Transverse colon (tissue), 4 donors: ENCODE measurements at regions not wholly inside any gene's neighbourhood (a gene's known extent, or its start where the extent isn't known, plus 50 kb on each side); places are given as distances from the start of the nearest gene placed in this dataset.

Experiments
- DNase-seq: peaks from one replicate; pipeline ENCODE4 v3.0.0-alpha.2; 2019
- H3K27ac ChIP-seq, 4 donors: fragments of 200-600 bp; sonication (generic); 2 replicates each; pipeline ENCODE4 v1.5.1; 2016 to 2018; ENCODE audit warnings: inconsistent platforms in 4 of 4
- H3K27me3 ChIP-seq: fragments of 200-600 bp; sonication (generic); 2 replicates; pipeline ENCODE4 v1.5.1; 2017; ENCODE audit warnings: inconsistent platforms
- H3K36me3 ChIP-seq, 4 donors: fragments of 200-600 bp; sonication (generic); 2 replicates each; pipeline ENCODE4 v1.5.1; 2017 to 2019; ENCODE audit warnings: inconsistent platforms in 4 of 4
- H3K4me1 ChIP-seq, 4 donors: fragments of 200-600 bp; sonication (generic); 2 replicates each; pipeline ENCODE4 v1.5.1; 2017 to 2020; ENCODE audit warnings: inconsistent platforms in 4 of 4
- H3K4me3 ChIP-seq, 4 donors: fragments of 200-600 bp; sonication (generic); 1 replicate in 1 of 4; 2 replicates in 3 of 4; pipeline versions ENCODE4 v1.5.1 to v1.6.1; 2017 to 2019; ENCODE audit warnings: inconsistent platforms in 4 of 4
- H3K9me3 ChIP-seq, 2 donors: fragments of 200-600 bp; sonication (generic); 2 replicates each; pipeline ENCODE4 v1.5.1; 2017 to 2019; ENCODE audit warnings: inconsistent platforms in 2 of 2
- CTCF ChIP-seq, 5 experiments: fragments of 200-600 bp in 3 of 5; fragments of 450-650 bp in 2 of 5; sonication (generic) in 3 of 5; IDR thresholded peaks; 1 replicate in 2 of 5; 2 replicates in 3 of 5; pipeline ENCODE4 v1.5.1; 2016 to 2017; ENCODE audit warnings: antibody characterized with exemption in 5 of 5, inconsistent platforms in 3 of 5, mild to moderate bottlenecking in 2 of 5, moderate library complexity in 1 of 5
- EP300 ChIP-seq: sonication (generic); formaldehyde crosslinking; IDR thresholded peaks from one replicate; pipeline ENCODE4 v1.6.1; 2017; ENCODE audit warnings: antibody characterized with exemption, low read depth
- POLR2A ChIP-seq: fragments of 450-650 bp; IDR thresholded peaks from one replicate; pipeline ENCODE4 v1.6.1; 2016; ENCODE audit warnings: antibody characterized with exemption, mild to moderate bottlenecking, moderate library complexity
- POLR2AphosphoS5 ChIP-seq, 3 donors: sonication (generic); formaldehyde crosslinking; IDR thresholded peaks; one replicate each; pipeline ENCODE4 v1.6.1; 2016; ENCODE audit warnings: antibody characterized with exemption in 3 of 3
- WGBS, 2 donors: methylation state at CpG; one replicate each; pipeline ENCODE4 v1.1.5; 2018; ENCODE audit warnings: low coverage in 1 of 2; 5-methylcytosine and 5-hydroxymethylcytosine counted together
- in situ Hi-C, 4 donors: fragments of 200-750 bp; cut with MboI; loops; one replicate each; pipeline versions ENCODE4 v1.15.0 to v1.15.1; 2017; ENCODE audit warnings: low sequenced_read_pairs in 3 of 4, low pct_ligation_motif_present in 1 of 4, low pct_unique_long_range_greater_than_20kb in 1 of 4
- intact Hi-C: fragments of 100-400 bp; cut with DNase I; formaldehyde crosslinking; loops from one replicate; pipeline ENCODE4 v1.15.1; 2023; ENCODE audit warnings: low total_unique reads

GRCh38 chr18:7436166-7436565 lies 130.9 kb upstream of the PTPRM start:
- WGBS, 2 donors = 65% methylated on average over 2 of the region's 2 CpGs; no CpG with 5 or more reads in 1 of the 2 donors
- Histone ChIP-seq H3K9me3 (no peaks in the 10 kb centered on the region), H3K27ac (no peak overlapping the region), H3K36me3 (no peaks in the 10 kb centered on the region), H3K4me3 (no peak overlapping the region), H3K4me1 (no peaks in the 10 kb centered on the region), H3K27me3 (no peaks in the 10 kb centered on the region)
- in situ Hi-C loops (no loop called here), intact Hi-C loops (no loop called here)
- TF ChIP-seq EP300 = no peak
- TF ChIP-seq CTCF (IDR thresholded peaks at IDR 0.05) = no peak
- TF ChIP-seq POLR2A = no peak
- TF ChIP-seq POLR2AphosphoS5 (IDR thresholded peaks at IDR 0.05) = no peak
- DNase-seq = no peak

GRCh38 chr18:7437870-7438269 lies 129.2 kb upstream of the PTPRM start:
- no peak for DNase-seq
- H3K4me3 ChIP-seq = no peak overlapping the region
- intact Hi-C loops = no loop called here
- no peak overlapping the region for H3K27ac ChIP-seq
- H3K4me1 ChIP-seq = no peaks in the 10 kb centered on the region
- in situ Hi-C loops = no loop called here
- 72 to 76% methylated on average over 6 to 7 of the region's 7 CpGs for whole genome bisulfite sequencing, 2 donors
- H3K27me3 ChIP-seq = no peaks in the 10 kb centered on the region
- no peaks in the 10 kb centered on the region for H3K9me3 ChIP-seq
- no peaks in the 10 kb centered on the region for H3K36me3 ChIP-seq
- TF ChIP-seq POLR2A (no peak), POLR2AphosphoS5 (IDR thresholded peaks at IDR 0.05) (no peak), EP300 (no peak), CTCF (IDR thresholded peaks at IDR 0.05) (no peak)

GRCh38 chr18:7438646-7439045 lies 128.5 kb upstream of the PTPRM start:
- no peak for TF ChIP-seq POLR2AphosphoS5 (IDR thresholded peaks at IDR 0.05)
- no peak for TF ChIP-seq EP300
- TF ChIP-seq POLR2A = no peak
- no peak for TF ChIP-seq CTCF (IDR thresholded peaks at IDR 0.05)
- intact Hi-C loops (no loop called here), in situ Hi-C loops (no loop called here)

GRCh38 chr18:7447318-7448028 lies 119.6 kb upstream of the PTPRM start:
- Histone ChIP-seq H3K36me3 (no peaks in the 10 kb centered on the region), H3K4me3 (no peak overlapping the region), H3K9me3 (no peaks in the 10 kb centered on the region), H3K27ac (no peak overlapping the region), H3K27me3 (no peaks in the 10 kb centered on the region), H3K4me1 (no peaks in the 10 kb centered on the region)
- WGBS, 2 donors = 59% methylated on average over 2 of the region's 2 CpGs; no CpG with 5 or more reads in 1 of the 2 donors
- intact Hi-C loops (no loop called here), in situ Hi-C loops (no loop called here)
- DNase-seq = no peak
- TF ChIP-seq POLR2AphosphoS5 (IDR thresholded peaks at IDR 0.05) = no peak
- no peak for TF ChIP-seq POLR2A
- TF ChIP-seq CTCF (IDR thresholded peaks at IDR 0.05) = no peak
- no peak for TF ChIP-seq EP300

More at GRCh38 chr18:7438646-7439045, 128.5 kb upstream of the PTPRM start:
- no peak for DNase-seq
- Histone ChIP-seq H3K36me3 (no peaks in the 10 kb centered on the region), H3K27ac (no peak overlapping the region), H3K9me3 (no peaks in the 10 kb centered on the region), H3K4me3 (no peak overlapping the region), H3K4me1 (no peaks in the 10 kb centered on the region), H3K27me3 (no peaks in the 10 kb centered on the region)
- WGBS, 2 donors = 46 to 59% methylated on average over 2 of the region's 2 CpGs
